Inflammatory macrophage treated with lipopolysaccharide for 1 hour (primary cell): ENCODE measurements at regions not wholly inside any gene's neighbourhood (a gene's known extent, or its start where the extent isn't known, plus 50 kb on each side); places are given as distances from the start of the nearest gene placed in this dataset.
"Not testable (repeated sequence)": the region's sequence is repeated elsewhere in the genome, so short reads cannot be mapped to it uniquely, and the experiment has no call there.

ENCODE experiments used
- DNase-seq, 2 donors: peaks; one replicate each; pipeline ENCODE4 v3.0.0-alpha.2; 2020 to 2022

DNA sequence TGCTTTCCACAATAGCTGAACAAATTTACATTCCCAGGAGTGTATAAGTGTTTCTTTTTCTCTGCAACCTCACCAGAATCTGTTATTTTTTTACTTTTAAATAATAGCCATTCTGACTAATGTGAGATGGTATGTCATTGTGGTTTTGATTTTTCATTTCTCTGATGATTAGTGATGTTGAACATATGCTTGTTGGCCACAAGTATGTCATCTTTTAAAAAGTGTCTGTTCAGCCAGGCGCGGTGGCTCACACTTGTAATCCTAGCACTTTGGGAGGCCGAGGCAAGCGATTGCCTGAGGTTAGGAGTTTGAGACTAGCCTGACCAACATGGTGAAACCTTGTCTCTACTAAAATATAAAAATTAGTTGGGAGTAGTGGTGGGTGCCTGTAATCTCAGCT is 619.3 kb downstream of the SI start:
- no peak for DNase-seq

GRCh38 chr3:164453714-164454113 is 624.6 kb downstream of the SI start:
- no peak for DNase-seq

DNA sequence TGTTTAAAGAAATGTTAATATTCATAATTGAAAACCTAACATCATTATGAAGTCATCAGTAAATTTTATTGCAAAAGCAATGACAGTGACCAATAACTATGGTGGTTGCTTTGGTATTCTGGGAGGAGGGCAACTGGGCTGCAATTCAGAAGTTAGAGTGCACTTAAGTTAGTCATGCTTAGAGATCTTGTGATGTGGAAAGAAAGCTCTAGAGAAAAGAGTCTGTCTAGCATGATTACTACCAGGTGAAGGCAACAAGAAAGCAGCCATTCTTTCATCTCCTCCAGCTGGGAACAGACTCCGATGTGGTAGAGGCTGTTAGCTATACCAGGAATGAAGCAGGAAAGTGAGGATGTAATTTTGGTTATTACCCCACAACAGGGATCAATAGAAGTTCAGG is 625.6 kb downstream of the SI start:
- no peak for DNase-seq

- DNase-seq: no peak
Measured at GRCh38 chr3:164451072-164451910, 627.0 kb downstream of the SI start.

DNA sequence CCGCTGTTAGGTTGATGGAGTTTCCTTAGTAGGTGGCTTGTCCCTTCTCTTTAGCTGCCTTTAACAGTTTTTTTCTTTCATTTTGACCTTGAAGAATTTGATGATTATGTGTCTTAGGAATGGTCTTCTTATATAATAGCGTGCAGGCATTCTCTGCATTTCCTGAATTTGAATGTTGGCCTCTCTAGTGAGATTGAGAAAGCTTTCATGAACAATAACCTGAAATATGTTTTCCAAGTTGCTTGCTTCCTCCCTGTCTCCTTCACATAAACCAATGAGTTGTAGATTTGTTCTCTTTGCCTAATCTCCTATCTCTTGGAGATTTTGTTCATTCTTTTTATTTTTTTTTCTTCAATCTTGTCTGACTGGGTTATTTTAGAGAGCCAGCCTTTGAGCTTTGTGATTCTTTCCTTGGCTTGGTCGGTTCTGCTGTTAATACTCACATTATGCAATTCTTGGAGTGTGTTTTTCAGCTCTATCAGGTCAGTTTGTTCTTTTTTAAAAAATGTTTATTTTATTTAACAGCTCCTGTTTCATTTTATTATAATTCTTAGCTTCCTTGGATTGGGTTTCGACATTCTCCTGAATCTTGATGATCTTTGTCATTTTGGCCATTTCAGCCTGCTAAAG is 627.9 kb downstream of the SI start:
- no peak for DNase-seq

DNA sequence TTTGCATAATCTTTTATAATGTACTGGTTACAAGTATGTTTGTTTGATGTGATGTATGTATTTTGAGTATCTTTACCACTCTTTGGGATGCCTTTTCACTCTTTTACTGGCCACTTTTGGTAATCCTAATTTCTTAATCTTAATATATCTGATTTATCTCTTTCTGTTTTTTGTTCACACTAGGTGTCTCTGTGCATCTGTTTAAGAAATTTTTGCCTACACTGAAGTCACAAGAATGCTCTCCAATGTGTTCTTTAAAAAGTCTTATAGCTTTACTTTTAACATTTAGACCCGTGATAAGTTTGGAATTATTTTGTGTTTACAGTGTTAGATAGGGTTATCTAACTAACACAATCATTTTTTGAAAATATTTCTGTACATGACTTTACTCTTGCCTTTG is 659.1 kb downstream of the SI start:
- DNase-seq: no peak

- DNase-seq: no peak
Measured at GRCh38 chr3:164418414-164418813, 659.9 kb downstream of the SI start.

DNA sequence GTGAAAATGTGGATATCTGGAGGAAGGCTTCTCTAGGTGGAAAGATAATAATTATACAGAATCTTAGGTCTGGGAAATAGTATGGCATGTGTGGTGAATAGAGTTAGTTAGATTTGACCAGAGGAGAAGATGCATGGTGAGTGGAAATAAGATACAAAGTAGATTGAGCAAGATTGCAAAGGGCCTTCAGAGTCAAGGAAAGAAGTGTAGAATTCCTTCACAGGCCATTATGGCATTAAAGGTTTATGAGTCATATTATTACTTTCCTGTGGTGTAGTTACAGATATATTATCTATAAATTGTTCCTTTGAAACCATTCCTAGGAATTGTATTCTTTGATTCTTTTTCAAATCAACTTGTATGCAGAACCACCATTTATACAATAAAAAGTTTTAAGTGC is 660.3 kb downstream of the SI start:
- no peak for DNase-seq

GRCh38 chr3:164416491-164417222 is 661.6 kb downstream of the SI start:
- no peak for DNase-seq

DNA sequence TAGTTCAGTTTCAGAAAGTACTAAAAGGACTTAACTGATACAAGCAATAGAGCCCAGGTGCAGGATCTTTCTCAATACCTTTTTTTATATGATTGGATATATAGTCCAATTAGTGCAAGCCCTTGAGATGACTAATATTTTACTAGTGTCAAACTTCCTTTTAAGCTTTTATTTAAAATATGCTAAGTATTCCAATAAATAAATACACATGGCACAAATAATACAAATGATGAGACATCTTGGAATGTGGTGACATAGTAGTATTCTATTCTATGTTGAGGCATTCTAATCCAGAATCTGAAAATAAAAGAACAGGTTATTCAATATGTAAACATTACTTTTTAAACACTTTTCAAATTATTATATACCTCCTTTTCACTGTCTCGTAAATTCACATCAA is 670.0 kb downstream of the SI start:
- DNase-seq: no peak

DNA sequence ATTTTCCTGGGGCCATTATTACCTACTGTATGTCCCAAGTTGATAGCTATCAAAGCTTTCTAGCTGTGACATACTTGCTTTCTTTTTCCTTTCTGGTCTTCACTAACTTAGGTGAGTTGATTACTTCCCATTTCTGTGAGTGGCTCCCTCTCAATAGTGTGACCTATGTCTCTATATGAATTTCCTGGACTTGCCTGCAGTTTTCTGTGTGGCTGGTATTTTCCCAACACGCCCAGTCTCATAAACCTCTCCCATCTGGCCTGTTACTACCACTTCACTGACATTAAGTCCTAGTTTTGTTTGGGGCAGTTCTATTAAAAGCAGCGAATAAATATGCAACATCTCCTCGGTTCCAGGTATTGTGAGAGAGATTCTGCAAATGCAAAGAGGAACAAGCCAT is 671.2 kb downstream of the SI start:
- no peak for DNase-seq

GRCh38 chr3:164406281-164406680 is 672.0 kb downstream of the SI start:
- DNase-seq: no peak

DNA sequence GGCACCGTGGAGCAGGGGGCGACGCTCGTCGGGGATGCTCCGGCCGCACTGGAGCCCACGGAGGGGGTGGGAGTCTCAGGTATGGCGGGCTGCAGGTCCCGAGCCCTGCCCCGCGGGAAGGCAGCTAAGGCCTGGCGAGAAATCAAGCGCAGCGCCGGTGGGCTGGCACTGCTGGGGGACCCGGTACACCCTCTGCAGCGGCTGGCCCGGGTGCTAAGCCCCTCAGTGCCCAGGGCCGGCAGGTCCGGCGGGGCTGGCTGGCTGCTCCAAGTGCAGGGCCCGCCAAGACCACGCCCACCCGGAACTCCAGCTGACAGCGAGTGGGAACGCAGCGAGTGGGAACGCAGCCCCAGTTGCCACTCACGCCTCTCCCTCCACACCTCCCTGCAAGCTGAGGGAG is 676.4 kb downstream of the SI start:
- no peak for DNase-seq

GRCh38 chr3:164401440-164401839 is 676.9 kb downstream of the SI start:
- DNase-seq: not testable (repeated sequence)

GRCh38 chr3:164397462-164397861 is 680.8 kb downstream of the SI start:
- DNase-seq: no peak

GRCh38 chr3:164393171-164393570 is 685.1 kb downstream of the SI start:
- DNase-seq: no peak

- no peak for DNase-seq
Measured at GRCh38 chr3:164390046-164390445, 688.2 kb downstream of the SI start.

- DNase-seq: no peak
Measured at GRCh38 chr3:164387236-164387635, 691.1 kb downstream of the SI start.

DNA sequence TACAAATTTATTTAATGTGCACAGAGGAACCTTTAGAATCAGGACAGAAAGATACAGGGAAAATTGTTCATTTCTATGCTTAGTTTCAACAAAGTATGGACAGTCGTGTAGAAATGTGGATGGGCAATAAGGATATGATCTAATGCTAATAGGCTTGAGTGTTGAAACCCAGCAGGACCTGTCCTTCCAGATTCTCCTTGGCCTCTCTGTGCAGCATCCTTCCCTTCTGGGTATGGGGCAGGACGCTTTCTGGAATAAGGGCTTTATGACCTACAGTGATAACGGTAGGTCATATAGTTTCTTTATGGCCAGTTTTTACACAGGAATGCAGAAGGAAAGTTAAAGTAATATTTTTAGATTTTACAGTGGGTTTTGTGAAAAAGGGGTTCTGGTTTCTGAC is 698.1 kb downstream of the SI start:
- DNase-seq: no peak

- no peak for DNase-seq
Measured at GRCh38 chr3:164377466-164377865, 700.8 kb downstream of the SI start.

DNA sequence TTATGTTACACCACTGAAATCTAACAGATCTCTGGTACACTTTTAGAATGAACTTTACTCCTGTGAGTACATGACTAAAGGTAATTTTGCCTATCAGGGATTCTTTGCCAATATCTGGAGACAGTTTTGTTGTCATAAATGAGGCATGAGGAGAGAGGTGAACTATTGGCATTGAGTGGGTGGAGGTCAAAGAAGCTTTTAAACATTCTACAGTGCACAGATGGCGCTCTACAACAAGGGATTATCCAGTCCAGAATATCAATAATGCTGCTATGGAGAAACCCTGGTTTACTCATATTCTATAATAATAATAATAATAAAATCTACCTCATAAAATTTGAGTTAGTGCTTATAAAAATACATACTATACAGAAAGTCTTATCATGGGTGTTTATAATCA is 702.3 kb downstream of the SI start:
- no peak for DNase-seq

GRCh38 chr3:164375538-164375937 is 702.8 kb downstream of the SI start:
- DNase-seq: no peak

- DNase-seq: no peak
Measured at GRCh38 chr3:164371681-164372080, 706.6 kb downstream of the SI start.

- DNase-seq: no peak
Measured at GRCh38 chr3:164370970-164371369, 707.3 kb downstream of the SI start.
